GM06990 (cell line): ENCODE measurements at regions not wholly inside any gene's neighbourhood (a gene's known extent, or its start where the extent isn't known, plus 50 kb on each side); places are given as distances from the start of the nearest gene placed in this dataset.
"Not testable (repeated sequence)": the region's sequence is repeated elsewhere in the genome, so short reads cannot be mapped to it uniquely, and the experiment has no call there.

Source experiments
- DNase-seq: peaks from one replicate; pipeline ENCODE4 v3.0.0-alpha.2; 2011; ENCODE audit not compliant: insufficient read length; ENCODE audit errors: extremely low read depth
- H3K27me3 ChIP-seq: replicated peaks from 2 replicates; pipeline ENCODE4 v1.6.0; 2011; ENCODE audit warnings: low read length; ENCODE audit not compliant: control insufficient read depth, insufficient read depth
- H3K36me3 ChIP-seq: 2 replicates; pipeline ENCODE4 v1.5.1; 2011; ENCODE audit warnings: low read length; ENCODE audit not compliant: control insufficient read depth, insufficient read depth
- H3K4me3 ChIP-seq: replicated peaks from 2 replicates; pipeline ENCODE4 v1.5.1; 2011; ENCODE audit warnings: low read depth, mild to moderate bottlenecking, control low read depth, low read length
- CTCF ChIP-seq: IDR thresholded peaks from 2 replicates; pipeline ENCODE4 v1.5.1; 2011; ENCODE audit warnings: low read length, control low read depth, mild to moderate bottlenecking, inconsistent platforms; ENCODE audit not compliant: insufficient read depth, poor library complexity, severe bottlenecking

GRCh38 chr16:79891458-79891857, 290.9 kb upstream of the MAF start:
- DNase-seq: no peak
- Histone ChIP-seq H3K4me3 (no peak overlapping the region), H3K36me3 (no peaks in the 10 kb centered on the region), H3K27me3 (no peaks in the 10 kb centered on the region; the same call in 1 of the 2 replicates)
- TF ChIP-seq CTCF: no peak

GRCh38 chr16:79887541-79888540, 287.3 kb upstream of the MAF start:
- DNase-seq: no peak
- Histone ChIP-seq H3K4me3 (no peak overlapping the region), H3K27me3 (no peaks in the 10 kb centered on the region; the same call in 1 of the 2 replicates), H3K36me3 (no peaks in the 10 kb centered on the region)
- no peak for TF ChIP-seq CTCF

GRCh38 chr16:79885320-79885719, 284.8 kb upstream of the MAF start:
- H3K36me3 ChIP-seq: no peaks in the 10 kb centered on the region
- no peak overlapping the region for H3K4me3 ChIP-seq
- no peak for TF ChIP-seq CTCF
- DNase-seq: no peak
- H3K27me3 ChIP-seq: no peaks in the 10 kb centered on the region

- DNase-seq: no peak
- no peaks in the 10 kb centered on the region for H3K36me3 ChIP-seq
- no peak for TF ChIP-seq CTCF
- H3K27me3 ChIP-seq: no peaks in the 10 kb centered on the region
- H3K4me3 ChIP-seq: no peak overlapping the region
These were observed 283.0 kb upstream of the MAF start for GRCh38 chr16:79883494-79883893.

GRCh38 chr16:79882340-79883005, 281.9 kb upstream of the MAF start:
- H3K27me3 ChIP-seq: no peaks in the 10 kb centered on the region

GRCh38 chr16:79881107-79881506, 280.6 kb upstream of the MAF start:
- DNase-seq, H3K27me3 ChIP-seq, H3K36me3 ChIP-seq, H3K4me3 ChIP-seq: not testable (repeated sequence)

More at GRCh38 chr16:79882340-79883005, 281.9 kb upstream of the MAF start:
- no peak for TF ChIP-seq CTCF
- no peak for DNase-seq
- no peaks in the 10 kb centered on the region for H3K36me3 ChIP-seq
- no peak overlapping the region for H3K4me3 ChIP-seq
